A673 (cell line): ENCODE measurements at regions not wholly inside any gene's neighbourhood (a gene's known extent, or its start where the extent isn't known, plus 50 kb on each side); places are given as distances from the start of the nearest gene placed in this dataset.

Source experiments
- EZH2 ChIP-seq: fragments of 200-600 bp; sonication (generic); IDR thresholded peaks from 2 replicates; pipeline ENCODE4 v1.6.1; 2017; ENCODE audit warnings: borderline replicate concordance, low read depth, mild to moderate bottlenecking, mixed read lengths, antibody characterized with exemption, low read length; ENCODE audit not compliant: poor library complexity, severe bottlenecking
- TF ChIP-seq, protein P1 (sequence below): fragments of 300-800, 200-600 bp; sonication (generic); conservative IDR thresholded peaks from 2 replicates; pipeline ENCODE4 v1.5.1; 2017; ENCODE audit warnings: low read depth, mild to moderate bottlenecking, antibody characterized with exemption, low read length, moderate library complexity, mixed read lengths

DNA sequence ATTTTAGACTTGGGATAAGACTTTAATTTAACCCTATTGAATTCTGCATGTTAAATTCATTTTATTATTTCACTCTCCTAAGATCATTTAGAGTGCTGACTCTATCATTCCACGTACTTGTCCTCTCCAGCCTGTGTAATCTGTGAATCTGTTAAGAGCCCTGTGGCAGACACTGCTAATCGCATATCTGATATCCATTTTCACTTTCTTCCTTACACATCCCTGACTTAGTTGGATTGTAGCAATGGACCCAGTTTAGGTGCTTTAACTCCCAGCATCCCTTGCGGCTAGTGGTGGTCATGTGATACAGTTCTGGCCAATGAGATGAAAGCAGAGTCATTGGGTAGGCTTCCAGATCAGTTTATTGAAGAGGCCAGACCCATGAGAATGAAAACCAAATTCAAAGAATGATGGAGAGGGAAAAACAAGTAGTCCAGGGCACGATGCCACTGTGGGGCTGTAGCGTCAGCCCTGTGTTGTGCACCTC lies 57.2 kb upstream of the SOX4 start:
- TF ChIP-seq, protein P1, sequence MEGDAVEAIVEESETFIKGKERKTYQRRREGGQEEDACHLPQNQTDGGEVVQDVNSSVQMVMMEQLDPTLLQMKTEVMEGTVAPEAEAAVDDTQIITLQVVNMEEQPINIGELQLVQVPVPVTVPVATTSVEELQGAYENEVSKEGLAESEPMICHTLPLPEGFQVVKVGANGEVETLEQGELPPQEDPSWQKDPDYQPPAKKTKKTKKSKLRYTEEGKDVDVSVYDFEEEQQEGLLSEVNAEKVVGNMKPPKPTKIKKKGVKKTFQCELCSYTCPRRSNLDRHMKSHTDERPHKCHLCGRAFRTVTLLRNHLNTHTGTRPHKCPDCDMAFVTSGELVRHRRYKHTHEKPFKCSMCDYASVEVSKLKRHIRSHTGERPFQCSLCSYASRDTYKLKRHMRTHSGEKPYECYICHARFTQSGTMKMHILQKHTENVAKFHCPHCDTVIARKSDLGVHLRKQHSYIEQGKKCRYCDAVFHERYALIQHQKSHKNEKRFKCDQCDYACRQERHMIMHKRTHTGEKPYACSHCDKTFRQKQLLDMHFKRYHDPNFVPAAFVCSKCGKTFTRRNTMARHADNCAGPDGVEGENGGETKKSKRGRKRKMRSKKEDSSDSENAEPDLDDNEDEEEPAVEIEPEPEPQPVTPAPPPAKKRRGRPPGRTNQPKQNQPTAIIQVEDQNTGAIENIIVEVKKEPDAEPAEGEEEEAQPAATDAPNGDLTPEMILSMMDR = no peak
- TF ChIP-seq EZH2 = no peak
